NT2/D1 (cell line): ENCODE measurements at regions not wholly inside any gene's neighbourhood (a gene's known extent, or its start where the extent isn't known, plus 50 kb on each side); places are given as distances from the start of the nearest gene placed in this dataset.
"Not testable (repeated sequence)": the region's sequence is repeated elsewhere in the genome, so short reads cannot be mapped to it uniquely, and the experiment has no call there.

Source experiments
- DNase-seq: peaks from one replicate; pipeline ENCODE4 v3.0.0-alpha.2; 2011; ENCODE audit warnings: low read depth, low spot score
- H3K27me3 ChIP-seq: 2 replicates; pipeline ENCODE4 v1.6.0; 2011; ENCODE audit warnings: mild to moderate bottlenecking; ENCODE audit not compliant: insufficient read length, insufficient read depth
- H3K36me3 ChIP-seq: 2 replicates; pipeline ENCODE4 v1.6.1; 2011; ENCODE audit warnings: mild to moderate bottlenecking, low read length, mixed read lengths; ENCODE audit not compliant: insufficient read depth, insufficient read length
- H3K4me1 ChIP-seq: 2 replicates; pipeline ENCODE4 v1.5.1; 2011; ENCODE audit not compliant: insufficient read depth, insufficient read length
- H3K4me3 ChIP-seq: 2 replicates; pipeline ENCODE4 v1.5.1; 2011; ENCODE audit warnings: low read depth; ENCODE audit not compliant: insufficient read length
- H3K9ac ChIP-seq: 2 replicates; pipeline ENCODE4 v1.6.0; 2011; ENCODE audit warnings: low read depth; ENCODE audit not compliant: insufficient read length
- H3K9me3 ChIP-seq: 2 replicates; pipeline ENCODE4 v1.5.1; 2011; ENCODE audit warnings: mild to moderate bottlenecking, low read length; ENCODE audit not compliant: insufficient read depth
- SUZ12 ChIP-seq: IDR thresholded peaks from 2 replicates; pipeline ENCODE4 v1.6.1; 2011; ENCODE audit not compliant: insufficient read length, insufficient read depth; ENCODE audit errors: extremely low read depth
- YY1 ChIP-seq: IDR thresholded peaks from 2 replicates; pipeline ENCODE4 v1.6.1; 2011; ENCODE audit not compliant: insufficient read length, insufficient read depth
- ZNF274 ChIP-seq: IDR thresholded peaks from 2 replicates; pipeline ENCODE4 v1.6.1; 2011; ENCODE audit warnings: mild to moderate bottlenecking, low read depth, low read length

- Histone ChIP-seq H3K9ac (no peak overlapping the region), H3K36me3 (no peaks in the 10 kb centered on the region), H3K4me1 (no peaks in the 10 kb centered on the region), H3K4me3 (no peak overlapping the region), H3K27me3 (no peaks in the 10 kb centered on the region), H3K9me3 (no peaks in the 10 kb centered on the region)
- TF ChIP-seq SUZ12 (no peak), YY1 (no peak), ZNF274 (no peak)
- DNase-seq = no peak
These were observed 103.3 kb downstream of the TEX13C start for GRCh38 chrX:125422986-125423385.

GRCh38 chrX:125424536-125424935 is 104.9 kb downstream of the TEX13C start:
- DNase-seq = no peak
- Histone ChIP-seq H3K9ac (no peak overlapping the region), H3K4me3 (no peak overlapping the region), H3K27me3 (no peaks in the 10 kb centered on the region), H3K4me1 (no peaks in the 10 kb centered on the region), H3K36me3 (no peaks in the 10 kb centered on the region), H3K9me3 (no peaks in the 10 kb centered on the region)
- TF ChIP-seq ZNF274 (no peak), SUZ12 (no peak), YY1 (no peak)

- no peak for TF ChIP-seq YY1
- TF ChIP-seq ZNF274 = no peak
- no peak for TF ChIP-seq SUZ12
- H3K36me3 ChIP-seq = no peaks in the 10 kb centered on the region
- DNase-seq = no peak
- H3K4me1 ChIP-seq = no peaks in the 10 kb centered on the region
- no peak overlapping the region for H3K4me3 ChIP-seq
- H3K9ac ChIP-seq = no peak overlapping the region
- no peaks in the 10 kb centered on the region for H3K27me3 ChIP-seq
- peaks cover 9% of the 10 kb centered on the region; the same call in 1 of the 2 replicates for H3K9me3 ChIP-seq
These were observed 117.2 kb downstream of the TEX13C start for GRCh38 chrX:125436855-125437254.

GRCh38 chrX:125439194-125439849 is 119.7 kb downstream of the TEX13C start:
- Histone ChIP-seq H3K4me3 (no peak overlapping the region), H3K36me3 (no peaks in the 10 kb centered on the region), H3K9ac (no peak overlapping the region), H3K4me1 (no peaks in the 10 kb centered on the region), H3K27me3 (no peaks in the 10 kb centered on the region), H3K9me3 (no peaks in the 10 kb centered on the region)
- no peak for DNase-seq
- no peak for TF ChIP-seq YY1
- no peak for TF ChIP-seq SUZ12

- Histone ChIP-seq H3K36me3 (no peaks in the 10 kb centered on the region), H3K27me3 (no peaks in the 10 kb centered on the region), H3K9ac (no peak overlapping the region), H3K9me3 (no peaks in the 10 kb centered on the region), H3K4me3 (no peak overlapping the region), H3K4me1 (no peaks in the 10 kb centered on the region)
- no peak for TF ChIP-seq ZNF274
- no peak for TF ChIP-seq YY1
- TF ChIP-seq SUZ12 = no peak
- DNase-seq = no peak
These were observed 125.0 kb downstream of the TEX13C start for GRCh38 chrX:125444659-125445058.

- TF ChIP-seq YY1 = no peak
- no peak for TF ChIP-seq SUZ12
- TF ChIP-seq ZNF274 = no peak
- Histone ChIP-seq H3K9me3 (no peaks in the 10 kb centered on the region), H3K4me3 (no peak overlapping the region), H3K9ac (no peak overlapping the region), H3K27me3 (no peaks in the 10 kb centered on the region), H3K4me1 (no peaks in the 10 kb centered on the region), H3K36me3 (no peaks in the 10 kb centered on the region)
- no peak for DNase-seq
These were observed 155.8 kb downstream of the TEX13C start for GRCh38 chrX:125475482-125475881.

GRCh38 chrX:125492439-125492838 is 172.8 kb downstream of the TEX13C start:
- Histone ChIP-seq H3K4me1 (no peaks in the 10 kb centered on the region), H3K27me3 (no peaks in the 10 kb centered on the region), H3K9me3 (no peaks in the 10 kb centered on the region), H3K9ac (no peak overlapping the region), H3K36me3 (no peaks in the 10 kb centered on the region), H3K4me3 (no peak overlapping the region)
- DNase-seq = no peak
- TF ChIP-seq ZNF274 (no peak), SUZ12 (no peak), YY1 (no peak)

- not testable (repeated sequence) for H3K4me3 ChIP-seq, H3K9me3 ChIP-seq, H3K36me3 ChIP-seq, DNase-seq, H3K9ac ChIP-seq, H3K4me1 ChIP-seq, H3K27me3 ChIP-seq
These were observed 173.3 kb downstream of the TEX13C start for GRCh38 chrX:125493004-125493403.
